ENCODE measurements at regions not wholly inside any gene's neighbourhood (a gene's known extent, or its start where the extent isn't known, plus 50 kb on each side); places are given as distances from the start of the nearest gene placed in this dataset.

- no peak for TF ChIP-seq BHLHE40 (IDR thresholded peaks at IDR 0.05; ENCODE audit: low read depth, low read length)
- TF ChIP-seq RAD21 (conservative IDR thresholded peaks at IDR 0.05 in 1 of 2, IDR thresholded peaks at IDR 0.05 in 1 of 2) = no peak
Measured at GRCh38 chr5:121384359-121384758, 467.3 kb upstream of the FTMT start.
